ENCODE measurements at regions not wholly inside any gene's neighbourhood (a gene's known extent, or its start where the extent isn't known, plus 50 kb on each side); places are given as distances from the start of the nearest gene placed in this dataset.

DNA sequence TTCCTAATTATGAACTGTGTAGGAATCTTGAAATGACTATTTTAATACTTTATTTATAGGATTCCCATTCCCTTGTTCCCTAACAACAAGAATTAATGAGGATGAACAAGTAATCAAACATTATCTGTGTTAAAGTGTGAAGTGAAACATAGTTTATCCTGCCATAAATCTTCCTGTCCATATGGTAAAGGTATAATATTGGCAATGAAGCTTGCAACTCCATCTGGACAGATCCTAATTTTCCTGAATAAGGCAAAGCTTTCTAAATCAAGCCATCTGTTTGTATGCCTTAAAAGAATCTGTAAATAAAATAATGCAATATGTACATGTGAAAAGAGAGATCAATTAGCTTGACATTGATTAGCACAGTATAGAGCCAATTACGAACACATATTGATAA, 529.0 kb downstream of the ANKRD7 start:
- CTCF ChIA-PET = interaction anchor here (0.6 kb wide), 1 partner anchor 28 kb away, joined by 3 read pairs; no protein-coding TSS in a partner anchor

More for the DNA sequence above, 529.0 kb downstream of the ANKRD7 start:
- Histone ChIP-seq H2BK120ac (ENCODE audit: low read depth, low read length) (no peak overlapping the region), H3K14ac (replicated peaks; ENCODE audit: low read depth, low read length) (no peak overlapping the region), H2AFZ (replicated peaks; ENCODE audit: low read length, poor library complexity) (no peak overlapping the region), H2AK5ac (ENCODE audit: low read depth, low read length) (no peak overlapping the region), H3K9ac (ENCODE audit: low read depth, low read length) (no peak overlapping the region), H3K23ac (ENCODE audit: low read depth, low read length) (no peak overlapping the region), H3K4me3 (ENCODE audit: insufficient read depth, low read depth, low read length) (no peak overlapping the region), H4K5ac (ENCODE audit: low read depth, low read length) (no peak overlapping the region), H4K20me1 (ENCODE audit: insufficient read depth, low read length) (no peaks in the 10 kb centered on the region), H2BK20ac (ENCODE audit: low read depth, low read length) (no peak overlapping the region), H4K91ac (ENCODE audit: insufficient read depth, low read depth, low read length) (no peak overlapping the region), H3K4me2 (ENCODE audit: low read depth, low read length) (no peak overlapping the region), H3K9me1 (ENCODE audit: insufficient read depth, low read length) (no peaks in the 10 kb centered on the region), H3K27me3 (ENCODE audit: control insufficient read depth, insufficient read depth, low read length) (no peaks in the 10 kb centered on the region), H3K79me1 (ENCODE audit: low read depth in 1 of 2, low read length in 2 of 2) (no peaks in the 10 kb centered on the region), H2BK15ac (ENCODE audit: low read depth, low read length) (no peak overlapping the region), H4K8ac (ENCODE audit: low read depth in 2 of 2, low read length in 2 of 2) (no peak overlapping the region), H3K4me1 (ENCODE audit: control insufficient read depth, insufficient read depth, low read length) (no peaks in the 10 kb centered on the region), H3K36me3 (ENCODE audit: control insufficient read depth, insufficient read depth, low read length) (no peaks in the 10 kb centered on the region), H3K27ac (ENCODE audit: insufficient read depth, low read length) (no peak overlapping the region), H3K18ac (ENCODE audit: low read depth, low read length) (no peak overlapping the region), H3K56ac (ENCODE audit: extremely low read depth, insufficient read depth, low read length) (no peak overlapping the region), H2BK5ac (ENCODE audit: low read depth, low read length, poor library complexity, severe bottlenecking) (no peak overlapping the region), H3K4ac (ENCODE audit: low read depth, low read length) (no peak overlapping the region), H2AK9ac (replicated peaks; ENCODE audit: low read depth, low read length, poor library complexity) (no peak overlapping the region), H3K9me3 (ENCODE audit: control insufficient read depth, insufficient read depth, low read length) (peaks cover 5% of the 10 kb centered on the region; the same call in 1 of the 2 replicates)
- no peak for TF ChIP-seq NFE2L2 (IDR thresholded peaks at IDR 0.05; ENCODE audit: low read depth, low read length)
- no peak for TF ChIP-seq MAFK (IDR thresholded peaks at IDR 0.05; ENCODE audit: low read depth, low read length)
- TF ChIP-seq BHLHE40 (IDR thresholded peaks at IDR 0.05; ENCODE audit: low read depth, low read length) = no peak
- dilution Hi-C loops (cut with HindIII; ENCODE audit: low sequenced_read_pairs, unreplicated experiment) = no loop called here
- POLR2A ChIA-PET (ENCODE audit: unreplicated experiment) = no interaction called here
- in situ Hi-C loops (cut with MboI; ENCODE audit: low sequenced_read_pairs) = no loop called here
- no CpG with 5 or more reads among the region's 1 CpG for WGBS, 2 experiments (ENCODE audit: extremely low coverage in 2 of 2, insufficient read length in 1 of 2)
- no TSS peak for BruUV-seq (replicated peaks)
- ATAC-seq (ENCODE audit: low read depth) (no peak), DNase-seq (no peak)
- intact Hi-C loops (cut with micrococcal nuclease) = no loop called here

All from IMR-90 (cell line).